GM23338 (cell line): ENCODE measurements at regions not wholly inside any gene's neighbourhood (a gene's known extent, or its start where the extent isn't known, plus 50 kb on each side); places are given as distances from the start of the nearest gene placed in this dataset.
"Not testable (repeated sequence)": the region's sequence is repeated elsewhere in the genome, so short reads cannot be mapped to it uniquely, and the experiment has no call there.

Experiments
- EZH2 ChIP-seq: fragments of 200-600 bp; sonication (generic); IDR thresholded peaks from one replicate; pipeline ENCODE4 v1.8.0; 2017; ENCODE audit warnings: antibody characterized with exemption, mild to moderate bottlenecking, low read depth; ENCODE audit not compliant: unreplicated experiment
- EZH2phosphoT487 ChIP-seq: fragments of 200-600 bp; sonication (generic); IDR thresholded peaks from one replicate; pipeline ENCODE4 v1.8.1; 2018; ENCODE audit warnings: antibody characterized with exemption; ENCODE audit not compliant: unreplicated experiment
- POLR2AphosphoS5 ChIP-seq: IDR thresholded peaks from 2 replicates; pipeline ENCODE4 v1.6.1; 2016; ENCODE audit warnings: antibody characterized with exemption, low read depth
- ZNF331 ChIP-seq: fragments of 250-450 bp; sonication (Bioruptor Pico); IDR thresholded peaks from 2 replicates; pipeline ENCODE4 v1.5.0; 2020; ENCODE audit warnings: low read depth, mild to moderate bottlenecking, moderate library complexity
- TF ChIP-seq, protein P1 (sequence below), 2 experiments: fragments of 200-600 bp in 1 of 2; sonication (generic) in 1 of 2; conservative IDR thresholded peaks; 2 replicates each; pipeline versions ENCODE4 v1.5.1 to v1.6.1; 2016 to 2017; ENCODE audit warnings: antibody characterized with exemption in 2 of 2, low read depth in 2 of 2, mild to moderate bottlenecking in 2 of 2, moderate library complexity in 1 of 2
- TF ChIP-seq, protein P2 (sequence below): IDR thresholded peaks from one replicate; pipeline ENCODE4 v1.6.1; 2018; ENCODE audit warnings: antibody characterized with exemption; ENCODE audit not compliant: unreplicated experiment

GRCh38 chr16:26508946-26509345 is 557.8 kb upstream of the C16orf82 start:
- TF ChIP-seq, protein P1, sequence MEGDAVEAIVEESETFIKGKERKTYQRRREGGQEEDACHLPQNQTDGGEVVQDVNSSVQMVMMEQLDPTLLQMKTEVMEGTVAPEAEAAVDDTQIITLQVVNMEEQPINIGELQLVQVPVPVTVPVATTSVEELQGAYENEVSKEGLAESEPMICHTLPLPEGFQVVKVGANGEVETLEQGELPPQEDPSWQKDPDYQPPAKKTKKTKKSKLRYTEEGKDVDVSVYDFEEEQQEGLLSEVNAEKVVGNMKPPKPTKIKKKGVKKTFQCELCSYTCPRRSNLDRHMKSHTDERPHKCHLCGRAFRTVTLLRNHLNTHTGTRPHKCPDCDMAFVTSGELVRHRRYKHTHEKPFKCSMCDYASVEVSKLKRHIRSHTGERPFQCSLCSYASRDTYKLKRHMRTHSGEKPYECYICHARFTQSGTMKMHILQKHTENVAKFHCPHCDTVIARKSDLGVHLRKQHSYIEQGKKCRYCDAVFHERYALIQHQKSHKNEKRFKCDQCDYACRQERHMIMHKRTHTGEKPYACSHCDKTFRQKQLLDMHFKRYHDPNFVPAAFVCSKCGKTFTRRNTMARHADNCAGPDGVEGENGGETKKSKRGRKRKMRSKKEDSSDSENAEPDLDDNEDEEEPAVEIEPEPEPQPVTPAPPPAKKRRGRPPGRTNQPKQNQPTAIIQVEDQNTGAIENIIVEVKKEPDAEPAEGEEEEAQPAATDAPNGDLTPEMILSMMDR (conservative IDR thresholded peaks at IDR 0.05; ENCODE audit: low read depth in 2 of 2) = not testable (repeated sequence)
- not testable (repeated sequence) for TF ChIP-seq POLR2AphosphoS5; EZH2; ZNF331 (CRISPR knock-in tag); EZH2phosphoT487
- TF ChIP-seq, protein P2, sequence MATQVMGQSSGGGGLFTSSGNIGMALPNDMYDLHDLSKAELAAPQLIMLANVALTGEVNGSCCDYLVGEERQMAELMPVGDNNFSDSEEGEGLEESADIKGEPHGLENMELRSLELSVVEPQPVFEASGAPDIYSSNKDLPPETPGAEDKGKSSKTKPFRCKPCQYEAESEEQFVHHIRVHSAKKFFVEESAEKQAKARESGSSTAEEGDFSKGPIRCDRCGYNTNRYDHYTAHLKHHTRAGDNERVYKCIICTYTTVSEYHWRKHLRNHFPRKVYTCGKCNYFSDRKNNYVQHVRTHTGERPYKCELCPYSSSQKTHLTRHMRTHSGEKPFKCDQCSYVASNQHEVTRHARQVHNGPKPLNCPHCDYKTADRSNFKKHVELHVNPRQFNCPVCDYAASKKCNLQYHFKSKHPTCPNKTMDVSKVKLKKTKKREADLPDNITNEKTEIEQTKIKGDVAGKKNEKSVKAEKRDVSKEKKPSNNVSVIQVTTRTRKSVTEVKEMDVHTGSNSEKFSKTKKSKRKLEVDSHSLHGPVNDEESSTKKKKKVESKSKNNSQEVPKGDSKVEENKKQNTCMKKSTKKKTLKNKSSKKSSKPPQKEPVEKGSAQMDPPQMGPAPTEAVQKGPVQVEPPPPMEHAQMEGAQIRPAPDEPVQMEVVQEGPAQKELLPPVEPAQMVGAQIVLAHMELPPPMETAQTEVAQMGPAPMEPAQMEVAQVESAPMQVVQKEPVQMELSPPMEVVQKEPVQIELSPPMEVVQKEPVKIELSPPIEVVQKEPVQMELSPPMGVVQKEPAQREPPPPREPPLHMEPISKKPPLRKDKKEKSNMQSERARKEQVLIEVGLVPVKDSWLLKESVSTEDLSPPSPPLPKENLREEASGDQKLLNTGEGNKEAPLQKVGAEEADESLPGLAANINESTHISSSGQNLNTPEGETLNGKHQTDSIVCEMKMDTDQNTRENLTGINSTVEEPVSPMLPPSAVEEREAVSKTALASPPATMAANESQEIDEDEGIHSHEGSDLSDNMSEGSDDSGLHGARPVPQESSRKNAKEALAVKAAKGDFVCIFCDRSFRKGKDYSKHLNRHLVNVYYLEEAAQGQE = not testable (repeated sequence)
